ENCODE measurements at regions not wholly inside any gene's neighbourhood (a gene's known extent, or its start where the extent isn't known, plus 50 kb on each side); places are given as distances from the start of the nearest gene placed in this dataset.

DNA sequence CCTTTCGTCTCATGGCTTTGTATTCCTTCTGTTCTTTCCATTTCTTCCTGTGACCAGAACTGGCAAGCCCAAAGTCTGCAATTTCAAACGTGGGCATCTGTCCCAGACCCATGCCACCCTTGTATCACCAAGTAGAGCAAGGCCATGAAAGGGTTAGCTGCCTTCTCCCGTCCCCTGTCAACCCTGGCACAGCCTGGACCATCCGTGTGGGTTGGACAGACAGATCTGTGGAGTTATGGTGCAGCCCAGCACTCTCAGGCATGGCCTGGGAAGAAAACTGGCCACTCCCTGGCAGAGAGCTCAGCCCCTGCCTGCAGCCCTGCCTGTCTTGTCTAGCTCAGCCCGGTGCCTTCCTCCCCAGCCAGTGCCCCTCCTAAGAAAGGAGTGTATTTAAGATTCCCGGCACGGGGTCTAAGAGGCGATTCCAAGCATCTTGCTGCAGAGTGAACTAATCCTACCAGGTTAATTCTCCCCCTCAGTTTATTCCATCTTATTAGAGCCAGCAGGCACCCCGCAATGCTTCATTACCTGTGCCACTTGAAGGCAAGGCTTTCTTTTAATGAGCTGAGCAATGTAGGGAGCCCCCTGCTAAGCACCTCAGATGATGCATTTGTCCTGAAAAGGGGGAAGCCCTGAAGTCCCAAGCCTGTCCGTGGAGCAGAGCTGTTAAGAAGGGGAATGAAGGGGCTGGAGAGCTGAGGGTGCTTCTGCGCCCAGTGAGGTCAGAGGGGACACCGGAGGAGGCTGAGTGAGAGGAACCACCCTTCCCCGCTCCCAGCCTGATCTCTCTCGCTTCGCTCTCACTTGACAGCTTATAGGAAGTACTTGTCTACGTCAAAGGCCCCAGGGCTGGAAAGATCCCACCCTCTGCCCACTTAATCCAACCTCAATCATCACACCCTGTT, 130.6 kb downstream of the SPATA19 start:
- TF ChIP-seq POLR2A (IDR thresholded peaks at IDR 0.05; ENCODE audit: low read depth, low read length) (no peak), POLR2AphosphoS5 (IDR thresholded peaks at IDR 0.05; ENCODE audit: low read depth, low read length) (no peak), TAF1 (IDR thresholded peaks at IDR 0.05; ENCODE audit: low read depth, low read length) (no peak)
